Ascending aorta (tissue), 2 donors: ENCODE measurements at regions not wholly inside any gene's neighbourhood (a gene's known extent, or its start where the extent isn't known, plus 50 kb on each side); places are given as distances from the start of the nearest gene placed in this dataset.

Source experiments
- DNase-seq, 2 donors: peaks; one replicate each; pipeline ENCODE4 v3.0.0-alpha.2; 2019; ENCODE audit warnings: low spot score in 2 of 2
- H3K27ac ChIP-seq, 2 donors: fragments of 200-600 bp; sonication (generic); one replicate each; pipeline ENCODE4 v1.5.1; 2016 to 2017; ENCODE audit warnings: mild to moderate bottlenecking in 1 of 2
- H3K27me3 ChIP-seq: fragments of 200-600 bp; sonication (generic); one replicate; pipeline ENCODE4 v1.5.1; 2017
- H3K36me3 ChIP-seq, 2 donors: fragments of 200-600 bp; sonication (generic); one replicate each; pipeline ENCODE4 v1.5.1; 2016
- H3K4me1 ChIP-seq, 2 donors: fragments of 200-600 bp; sonication (generic); one replicate each; pipeline ENCODE4 v1.5.1; 2016 to 2017; ENCODE audit warnings: mild to moderate bottlenecking in 1 of 2
- H3K4me3 ChIP-seq, 2 donors: fragments of 200-600 bp; sonication (generic); one replicate each; pipeline ENCODE4 v1.5.1; 2016 to 2017; ENCODE audit warnings: mild to moderate bottlenecking in 1 of 2
- H3K9me3 ChIP-seq, 2 donors: fragments of 200-600 bp; sonication (generic); one replicate each; pipeline ENCODE4 v1.5.1; 2016
- CTCF ChIP-seq, 3 experiments: fragments of 200-600 bp in 2 of 3; fragments of 450-650 bp in 1 of 3; sonication (generic) in 2 of 3; IDR thresholded peaks; one replicate each; pipeline ENCODE4 v1.5.1; 2016 to 2019; ENCODE audit warnings: antibody characterized with exemption in 3 of 3, mild to moderate bottlenecking in 1 of 3, moderate library complexity in 1 of 3
- intact Hi-C: fragments of 100-400 bp; cut with DNase I; formaldehyde crosslinking; loops from one replicate; pipeline ENCODE4 v1.15.1; 2023

DNA sequence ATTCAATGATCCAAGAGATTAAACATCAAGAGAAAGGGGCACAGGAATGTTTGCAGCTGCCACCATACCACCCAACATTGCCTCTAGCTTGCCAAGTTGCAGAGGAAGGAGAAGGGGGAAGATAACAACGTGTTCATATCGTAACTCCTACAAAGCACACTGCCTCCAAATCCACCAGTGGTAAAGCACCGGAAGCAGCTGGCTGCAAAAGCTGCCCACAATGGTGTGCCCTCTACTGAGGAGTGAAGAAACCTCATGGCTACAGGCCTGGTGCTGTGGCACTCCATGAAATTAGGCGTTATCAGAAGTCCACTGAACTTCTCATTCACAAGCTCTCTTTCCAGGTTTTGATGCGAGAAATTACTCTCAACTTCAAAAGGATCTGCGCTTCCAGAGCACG, 263.9 kb upstream of the STT3B start:
- H3K4me1 ChIP-seq = peaks cover 0 to 4% of the 10 kb centered on the region in 2 donors
- H3K27ac ChIP-seq = no peak overlapping the region
- intact Hi-C loops = no loop called here
- H3K9me3 ChIP-seq = no peaks in the 10 kb centered on the region
- no peaks in the 10 kb centered on the region for H3K27me3 ChIP-seq
- H3K36me3 ChIP-seq = no peaks in the 10 kb centered on the region
- no peak for TF ChIP-seq CTCF (IDR thresholded peaks at IDR 0.05)
- H3K4me3 ChIP-seq = no peak overlapping the region
- DNase-seq = no peak

DNA sequence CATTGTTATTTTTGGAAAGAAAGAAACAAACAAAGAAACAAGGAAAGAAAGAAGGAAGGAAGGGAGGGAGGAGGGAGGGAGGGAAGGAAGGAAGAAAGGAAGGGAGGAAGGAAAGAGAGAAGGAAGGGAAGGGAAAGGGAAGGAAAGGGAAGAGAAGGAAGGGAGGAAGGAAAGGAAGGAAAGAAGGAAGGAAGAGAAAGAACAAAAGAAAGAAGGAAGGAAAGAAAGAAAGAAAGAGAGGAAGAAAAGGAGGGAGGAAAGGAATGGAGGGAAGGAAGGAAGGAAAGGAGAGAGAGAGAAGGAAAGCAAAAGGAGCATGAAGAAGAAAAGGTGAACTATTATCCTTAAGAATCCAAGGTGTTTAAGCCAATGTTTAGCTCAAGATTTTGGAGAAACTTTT, 262.7 kb upstream of the STT3B start:
- no peaks in the 10 kb centered on the region for H3K27me3 ChIP-seq
- no peak overlapping the region for H3K27ac ChIP-seq
- intact Hi-C loops = loop anchor here (5.0 kb wide), 1 partner anchor 98 kb away; no protein-coding TSS in a partner anchor
- DNase-seq = no peak
- H3K4me1 ChIP-seq = peaks cover 0 to 14% of the 10 kb centered on the region in 2 donors
- no peaks in the 10 kb centered on the region for H3K36me3 ChIP-seq
- no peak for TF ChIP-seq CTCF (IDR thresholded peaks at IDR 0.05)
- H3K9me3 ChIP-seq = no peaks in the 10 kb centered on the region
- no peak overlapping the region for H3K4me3 ChIP-seq

GRCh38 chr3:31274326-31275024, 258.2 kb upstream of the STT3B start:
- Histone ChIP-seq H3K27me3 (no peaks in the 10 kb centered on the region), H3K9me3 (no peaks in the 10 kb centered on the region), H3K36me3 (no peaks in the 10 kb centered on the region), H3K27ac (peak overlapping the region; percentile 68 to 74), H3K4me3 (no peak overlapping the region), H3K4me1 (peaks cover 0 to 39% of the 10 kb centered on the region in 2 donors)
- intact Hi-C loops = loop anchor here (5.0 kb wide), 2 partner anchors 77 to 102 kb away; no protein-coding TSS in a partner anchor
- DNase-seq = no peak
- TF ChIP-seq CTCF (IDR thresholded peaks at IDR 0.05) = no peak

DNA sequence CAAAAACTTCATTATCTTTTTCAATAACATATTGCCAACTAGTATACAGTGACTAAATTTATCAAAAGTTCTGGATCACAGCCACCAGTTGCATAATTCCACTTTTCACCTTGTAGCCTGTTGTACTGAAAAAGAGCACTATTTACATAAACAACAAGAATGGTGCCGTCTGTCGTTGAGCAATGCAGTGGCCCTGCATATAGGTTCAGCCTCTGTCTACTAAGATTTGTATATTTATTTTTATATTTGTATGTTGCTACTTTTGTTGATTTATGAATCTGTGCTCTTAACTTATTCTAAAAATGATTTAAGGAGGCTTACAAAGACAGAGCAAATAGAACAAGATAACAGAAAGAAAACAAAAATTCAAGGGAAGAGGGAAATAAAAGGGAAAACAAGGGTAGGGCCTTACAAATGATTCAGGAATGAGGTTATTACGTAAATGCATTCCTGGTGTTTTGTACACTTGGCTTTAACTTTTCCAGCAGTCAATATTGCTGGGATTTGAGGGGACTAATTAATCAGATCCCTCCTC, 257.6 kb upstream of the STT3B start:
- intact Hi-C loops = loop anchor here (5.0 kb wide), 1 partner anchor 78 kb away; no protein-coding TSS in a partner anchor
- Histone ChIP-seq H3K36me3 (no peaks in the 10 kb centered on the region), H3K27ac (peak overlapping the region; percentile 68 to 74), H3K9me3 (no peaks in the 10 kb centered on the region), H3K4me1 (peaks cover 0 to 39% of the 10 kb centered on the region in 2 donors), H3K4me3 (no peak overlapping the region), H3K27me3 (no peaks in the 10 kb centered on the region)
- no peak for DNase-seq
- TF ChIP-seq CTCF (IDR thresholded peaks at IDR 0.05) = no peak

DNA sequence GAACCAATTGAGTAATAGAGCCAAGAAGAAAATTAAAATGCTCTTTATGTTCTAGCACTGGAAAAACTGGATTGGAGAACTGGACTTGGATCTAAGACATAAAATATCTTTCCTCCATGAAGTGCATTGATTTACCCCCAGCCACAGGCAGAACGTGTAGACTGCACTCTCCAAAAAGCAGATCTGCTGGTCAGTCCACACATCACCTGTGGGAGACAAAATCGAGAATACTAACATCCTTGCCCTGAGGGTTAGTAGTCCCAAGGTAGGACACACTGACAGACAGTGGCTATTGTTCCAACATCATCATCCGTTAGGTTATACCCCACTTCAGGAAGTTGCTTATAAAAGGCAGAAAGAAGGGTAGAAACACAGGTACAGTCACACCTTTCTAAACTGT, 257.1 kb upstream of the STT3B start:
- Histone ChIP-seq H3K9me3 (no peaks in the 10 kb centered on the region), H3K4me3 (no peak overlapping the region), H3K4me1 (peaks cover 0 to 39% of the 10 kb centered on the region in 2 donors), H3K27me3 (no peaks in the 10 kb centered on the region), H3K27ac (peak overlapping the region; percentile 68 to 74), H3K36me3 (no peaks in the 10 kb centered on the region)
- intact Hi-C loops = loop anchor here (5.0 kb wide), 1 partner anchor 78 kb away; no protein-coding TSS in a partner anchor
- no peak for DNase-seq
- TF ChIP-seq CTCF (IDR thresholded peaks at IDR 0.05) = no peak
